GM12864 (cell line): ENCODE measurements at regions not wholly inside any gene's neighbourhood (a gene's known extent, or its start where the extent isn't known, plus 50 kb on each side); places are given as distances from the start of the nearest gene placed in this dataset.

Source experiments
- DNase-seq: peaks from one replicate; pipeline ENCODE4 v3.0.0-alpha.2; 2011; ENCODE audit warnings: low read depth
- H3K4me3 ChIP-seq: 2 replicates; pipeline ENCODE4 v1.5.1; 2011; ENCODE audit warnings: mild to moderate bottlenecking, low read depth, low read length, control low read depth
- CTCF ChIP-seq: IDR thresholded peaks from 2 replicates; pipeline ENCODE4 v1.5.1; 2011; ENCODE audit warnings: low read depth, mild to moderate bottlenecking, moderate library complexity, low read length, control low read depth, inconsistent platforms; ENCODE audit errors: missing control alignments

- no peak overlapping the region for H3K4me3 ChIP-seq
- TF ChIP-seq CTCF: no peak
- no peak for DNase-seq
Measured at GRCh38 chr6:40152701-40153436, 218.6 kb upstream of the MOCS1 start.

- no peak for DNase-seq
- TF ChIP-seq CTCF: no peak
- no peak overlapping the region for H3K4me3 ChIP-seq
Measured at GRCh38 chr6:40152196-40152595, 217.9 kb upstream of the MOCS1 start.

GRCh38 chr6:40148882-40149573 is 214.8 kb upstream of the MOCS1 start:
- H3K4me3 ChIP-seq: no peak overlapping the region
- DNase-seq: peak; percentile 40

GRCh38 chr6:40146902-40147301 is 212.6 kb upstream of the MOCS1 start:
- DNase-seq: no peak
- H3K4me3 ChIP-seq: no peak overlapping the region
- TF ChIP-seq CTCF: no peak

More at GRCh38 chr6:40148882-40149573, 214.8 kb upstream of the MOCS1 start:
- TF ChIP-seq CTCF: no peak

GRCh38 chr6:40139447-40139846 is 205.2 kb upstream of the MOCS1 start:
- no peak for DNase-seq
- TF ChIP-seq CTCF: no peak
- H3K4me3 ChIP-seq: no peak overlapping the region

- DNase-seq: no peak
- no peak for TF ChIP-seq CTCF
- H3K4me3 ChIP-seq: no peak overlapping the region
Measured at GRCh38 chr6:40138273-40138720, 204.0 kb upstream of the MOCS1 start.
